Activated CD4-positive, alpha-beta T cell treated with anti-CD3 and anti-CD28 coated beads, Interleukin-2, Interleukin-6, amounts not matched to agents 100 ng/mL and 50 ng/mL, durations not matched to agents 16 hours and 8 hours (primary cell): ENCODE measurements at regions not wholly inside any gene's neighbourhood (a gene's known extent, or its start where the extent isn't known, plus 50 kb on each side); places are given as distances from the start of the nearest gene placed in this dataset.
"Not testable (repeated sequence)": the region's sequence is repeated elsewhere in the genome, so short reads cannot be mapped to it uniquely, and the experiment has no call there.

ENCODE experiments used
- DNase-seq: peaks from one replicate; pipeline ENCODE4 v3.0.0-alpha.2; 2020

DNA sequence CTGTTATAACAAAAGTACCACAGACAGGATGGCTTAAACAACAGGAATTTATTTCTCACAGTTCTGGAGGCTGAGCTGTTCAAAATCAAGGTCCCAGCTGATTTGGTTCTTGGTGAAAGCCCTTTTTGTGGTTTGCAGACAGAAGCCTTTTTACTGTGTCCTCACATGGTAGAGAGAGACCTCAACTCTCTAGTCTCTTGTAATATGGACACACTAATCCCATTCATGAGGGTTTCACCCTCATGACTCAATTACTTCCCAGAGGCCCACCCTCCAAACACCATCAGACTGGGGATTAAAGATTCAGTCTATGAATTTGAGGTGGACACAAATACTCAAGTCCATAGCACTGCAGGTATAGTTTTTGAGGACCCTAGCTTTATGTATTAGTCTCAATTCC, 97.3 kb upstream of the WIPF3 start:
- not testable (repeated sequence) for DNase-seq

DNA sequence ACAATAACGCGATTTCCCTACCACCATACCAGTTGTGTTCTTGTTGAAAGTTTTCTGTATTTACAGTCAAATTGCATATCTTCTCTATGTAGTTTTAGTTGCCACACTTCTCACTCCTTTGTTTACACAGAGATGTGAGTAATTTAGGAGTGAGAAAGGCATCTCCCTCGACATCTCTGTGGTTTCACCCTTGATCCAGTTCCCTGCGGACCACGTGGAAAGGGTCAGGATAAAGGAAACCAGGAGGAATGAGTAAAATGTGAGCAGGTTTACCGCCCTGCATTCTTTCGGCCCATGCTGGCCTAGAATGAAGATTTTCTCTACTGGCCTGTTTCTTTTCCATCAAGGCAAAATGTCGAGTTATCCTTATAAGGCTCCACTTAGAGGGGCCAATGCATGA, 83.2 kb upstream of the WIPF3 start:
- DNase-seq = not testable (repeated sequence)

DNA sequence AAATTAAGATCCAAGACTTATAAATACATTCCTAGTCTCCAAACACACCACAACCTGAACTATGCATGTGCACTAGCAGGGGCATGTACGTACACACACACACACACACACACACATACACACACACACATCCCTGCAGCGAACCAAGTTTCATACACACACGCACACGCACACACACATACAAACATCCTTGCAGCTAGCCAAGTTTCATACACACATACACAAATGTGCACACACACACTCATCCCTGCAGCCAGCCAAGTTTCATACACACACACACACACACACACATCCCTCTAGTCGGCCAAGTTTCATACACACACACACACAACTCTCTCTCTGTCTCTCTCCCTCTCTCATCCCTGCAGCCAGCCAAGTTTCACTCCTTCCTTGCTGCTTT, 82.7 kb upstream of the WIPF3 start:
- DNase-seq = no peak

DNA sequence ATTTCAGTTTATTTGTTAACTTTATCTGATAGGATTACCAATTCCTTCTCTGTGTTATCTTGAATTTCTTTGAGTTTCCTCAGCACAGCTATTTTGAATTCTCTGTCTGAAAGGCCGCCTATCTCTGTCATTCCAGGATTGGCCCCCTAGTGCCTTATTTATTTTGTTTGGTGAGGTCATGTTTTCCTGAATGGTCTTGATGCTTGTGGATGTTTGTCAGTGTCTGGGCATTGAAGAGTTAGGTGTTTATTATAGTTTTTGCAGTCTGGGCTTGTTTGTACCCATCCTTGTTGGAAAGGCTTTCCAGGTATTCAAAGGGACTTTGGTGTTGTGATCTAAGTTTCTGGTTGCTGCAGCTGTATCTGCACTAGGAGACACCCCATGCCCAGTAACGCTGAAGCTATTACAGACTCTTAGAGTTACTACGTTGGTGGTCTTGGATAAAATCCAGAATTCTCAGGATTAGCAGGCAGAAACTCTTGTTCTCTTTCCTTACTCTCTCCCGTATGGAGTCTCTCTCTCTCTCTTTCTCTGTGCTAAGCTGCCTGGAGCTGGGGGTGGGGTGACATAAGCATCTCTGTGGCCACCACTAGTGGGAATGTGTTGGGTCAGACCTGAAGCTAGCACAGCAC, 76.7 kb upstream of the WIPF3 start:
- not testable (repeated sequence) for DNase-seq

DNA sequence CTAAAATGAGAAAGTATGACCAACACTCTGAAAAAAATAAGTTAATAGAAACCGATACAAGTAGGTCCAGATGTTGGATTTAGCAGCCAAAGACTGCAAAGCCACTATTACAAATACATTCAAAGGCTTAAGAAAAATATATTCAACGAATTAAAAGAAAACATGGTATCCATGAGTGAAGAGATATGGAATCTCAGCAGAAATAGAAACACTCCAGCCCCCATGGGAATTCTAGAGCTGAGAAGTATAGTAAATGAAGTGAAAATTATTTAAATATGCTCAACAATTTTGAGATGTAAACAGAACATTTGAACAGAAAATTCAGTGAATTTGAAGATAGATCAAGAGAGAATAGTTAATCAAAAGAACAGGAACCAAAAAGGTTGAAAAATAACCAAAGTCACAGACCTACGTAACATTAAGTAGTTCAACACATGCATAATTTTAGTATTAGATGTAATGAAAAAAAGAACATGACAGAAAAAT, 72.0 kb upstream of the WIPF3 start:
- DNase-seq = no peak

DNA sequence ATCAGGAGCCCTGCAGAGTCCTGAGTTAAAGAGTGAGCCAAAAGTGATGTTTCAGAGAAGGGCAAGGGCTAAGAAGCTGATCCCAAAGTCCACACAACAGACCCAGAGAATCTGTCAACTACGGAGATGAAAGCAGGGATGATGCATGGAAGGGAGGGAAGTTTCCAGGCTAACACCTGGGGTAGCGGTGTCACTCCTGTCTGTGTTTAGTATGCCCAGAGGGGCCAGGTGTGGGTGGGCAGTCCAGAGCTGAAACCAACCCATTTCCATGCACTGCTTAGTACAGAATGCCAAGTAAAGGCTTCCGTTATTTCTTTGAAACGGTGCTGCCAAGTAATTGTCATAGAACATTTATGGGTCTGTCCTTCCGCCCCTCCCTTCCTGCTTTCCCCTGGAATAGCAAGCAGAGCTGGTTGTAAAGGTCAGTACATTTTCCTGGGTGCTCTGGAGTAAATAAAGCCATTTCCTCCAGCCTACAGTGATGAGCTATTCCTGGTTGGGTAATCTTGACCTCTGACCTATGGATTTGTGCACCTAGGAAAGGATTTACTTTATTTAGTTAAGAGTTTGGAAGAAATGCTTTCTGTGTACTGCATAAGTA, 58.6 kb upstream of the WIPF3 start:
- not testable (repeated sequence) for DNase-seq

DNA sequence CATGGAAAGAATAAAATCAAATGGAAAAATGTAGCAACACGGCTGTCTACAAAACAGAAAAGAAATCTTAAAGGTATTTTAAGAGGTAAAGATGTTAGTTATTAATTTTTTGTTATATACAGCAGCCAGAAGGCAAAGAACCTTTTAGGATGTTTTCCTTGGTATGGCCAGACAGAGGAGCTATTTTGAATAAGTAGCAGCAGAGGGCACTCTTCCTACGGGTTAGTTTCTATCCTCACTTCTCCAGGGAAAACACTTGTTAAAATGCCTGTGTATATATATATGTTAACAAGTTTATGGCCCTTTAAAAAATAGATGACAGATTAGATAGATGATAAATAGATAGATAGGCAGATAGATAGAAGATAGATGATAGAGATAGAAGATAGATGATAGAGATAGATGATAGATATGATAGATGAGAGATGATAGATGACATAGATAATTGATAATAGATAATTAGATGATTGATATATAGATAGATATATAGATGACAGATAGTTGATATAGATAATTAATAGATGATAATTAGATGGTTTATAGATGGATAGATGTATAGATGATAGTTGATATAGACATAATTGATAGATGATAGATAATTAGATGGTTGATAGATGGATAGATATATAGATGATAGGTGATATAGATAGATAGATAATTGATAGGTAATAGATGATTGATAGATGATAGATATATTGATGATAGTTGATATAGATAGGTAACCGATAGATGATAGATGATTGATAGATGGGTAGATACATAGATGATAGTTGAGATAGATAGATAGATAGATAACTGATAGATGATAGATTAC, 57.8 kb upstream of the WIPF3 start:
- DNase-seq = peak; percentile 10

DNA sequence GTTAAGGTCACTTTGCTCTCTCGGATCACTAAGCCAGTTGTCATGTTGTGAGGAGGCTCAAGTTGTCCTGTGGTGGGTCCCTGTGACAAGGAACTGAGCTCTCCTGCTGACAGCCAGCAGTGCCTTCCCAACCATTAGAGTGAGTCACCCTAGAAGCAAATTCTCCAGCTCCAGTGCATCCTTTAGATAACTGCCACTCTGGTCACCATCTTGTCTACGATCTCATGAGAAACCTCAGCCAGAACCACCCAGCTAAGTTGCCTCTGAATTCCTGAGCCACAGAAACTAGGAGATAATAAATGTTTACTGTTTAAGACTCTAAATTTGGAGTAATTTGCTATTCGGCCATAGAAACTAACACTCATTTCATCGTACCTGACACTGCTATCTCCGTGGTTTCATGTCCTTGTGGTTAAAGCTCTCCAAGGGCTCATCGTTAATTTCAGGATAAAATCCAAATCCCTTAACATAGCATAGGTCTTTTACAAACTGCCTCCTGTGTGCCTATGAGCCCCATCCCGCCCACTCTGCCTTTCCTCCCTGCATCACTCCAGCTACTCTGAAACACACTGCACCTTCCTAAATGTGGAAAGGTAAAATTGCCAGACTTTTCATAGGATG, 56.5 kb upstream of the WIPF3 start:
- no peak for DNase-seq

DNA sequence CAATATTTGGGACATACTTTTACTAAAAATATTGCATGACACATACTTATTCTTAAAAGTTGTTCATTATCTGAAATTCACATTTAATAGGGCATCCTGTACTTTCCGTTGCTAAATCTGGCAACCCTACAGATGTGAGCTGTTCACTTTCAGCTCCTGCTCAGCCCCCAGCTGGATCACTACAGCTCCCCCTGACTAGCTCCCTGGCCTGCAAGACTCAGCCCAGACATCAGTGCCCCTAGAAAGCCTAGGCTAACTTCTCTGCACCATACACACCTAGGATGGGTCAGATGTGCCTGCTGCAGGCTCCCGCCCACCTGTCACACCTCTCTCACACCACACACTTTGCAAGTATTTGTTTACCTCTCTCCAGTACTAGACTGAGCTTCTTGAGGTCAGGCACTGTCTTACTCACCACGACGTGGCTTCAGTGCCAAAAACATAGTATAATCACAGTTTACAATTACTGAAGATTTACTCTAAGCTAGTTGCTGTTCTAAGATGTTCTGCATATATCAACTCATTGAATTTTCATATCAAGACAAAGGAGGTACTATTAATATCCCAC, 55.9 kb upstream of the WIPF3 start:
- not testable (repeated sequence) for DNase-seq

DNA sequence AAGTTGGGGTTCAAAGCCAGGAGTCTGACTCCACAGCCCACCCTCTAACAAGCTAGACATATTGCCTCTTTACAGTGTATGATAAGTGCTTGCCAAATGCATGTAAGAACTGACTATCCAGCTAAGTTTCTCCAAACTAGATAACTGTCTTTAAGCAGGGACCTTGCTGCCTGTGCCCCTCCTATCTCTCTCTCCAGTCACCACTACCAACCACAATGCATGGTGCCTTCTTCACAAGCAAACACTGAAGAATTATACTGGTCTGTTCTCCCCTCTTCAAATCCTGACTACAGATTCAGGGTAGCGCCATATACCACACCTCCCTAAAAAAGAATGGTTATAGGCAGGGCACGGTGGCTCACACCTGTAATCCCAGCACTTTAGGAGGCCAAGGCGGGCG, 55.3 kb upstream of the WIPF3 start:
- DNase-seq = not testable (repeated sequence)

DNA sequence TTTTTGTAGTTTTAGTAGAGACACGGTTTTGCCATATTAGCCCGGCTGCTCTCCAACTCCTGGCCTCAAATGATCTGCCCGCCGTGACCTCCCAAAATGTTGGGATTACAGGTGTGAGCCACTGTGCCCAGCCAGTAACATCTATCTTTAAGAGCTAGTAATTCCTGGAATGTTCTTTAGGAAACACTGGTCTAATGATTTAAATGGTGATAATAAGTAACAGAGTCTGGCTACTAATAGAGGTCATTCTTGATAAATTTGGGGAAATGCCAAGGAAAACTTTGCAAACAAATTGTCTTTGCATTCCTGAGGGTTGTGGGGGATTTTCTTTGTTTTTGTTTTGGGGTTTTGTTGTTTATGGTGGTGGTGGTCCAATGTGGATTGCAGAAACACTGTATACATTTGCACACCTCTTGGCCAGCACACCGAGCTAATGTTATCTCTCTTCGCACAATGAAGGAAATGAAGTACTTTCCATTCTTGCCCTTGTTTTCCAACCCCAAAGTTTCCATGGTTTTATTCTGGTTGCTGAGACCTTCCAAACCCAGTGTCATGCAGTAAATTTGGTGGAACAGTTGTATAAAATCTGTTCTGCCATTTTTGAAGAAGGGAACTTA, 51.3 kb upstream of the WIPF3 start:
- DNase-seq = no peak
